HG03108 (cell line): ENCODE measurements at regions not wholly inside any gene's neighbourhood (a gene's known extent, or its start where the extent isn't known, plus 50 kb on each side); places are given as distances from the start of the nearest gene placed in this dataset.

Experiments used
- ATAC-seq: cut with Tn5 transposase; IDR thresholded peaks from one replicate; pipeline ENCODE4 v1.9.1; 2021; ENCODE audit warnings: moderate library complexity; ENCODE audit not compliant: unreplicated experiment

DNA sequence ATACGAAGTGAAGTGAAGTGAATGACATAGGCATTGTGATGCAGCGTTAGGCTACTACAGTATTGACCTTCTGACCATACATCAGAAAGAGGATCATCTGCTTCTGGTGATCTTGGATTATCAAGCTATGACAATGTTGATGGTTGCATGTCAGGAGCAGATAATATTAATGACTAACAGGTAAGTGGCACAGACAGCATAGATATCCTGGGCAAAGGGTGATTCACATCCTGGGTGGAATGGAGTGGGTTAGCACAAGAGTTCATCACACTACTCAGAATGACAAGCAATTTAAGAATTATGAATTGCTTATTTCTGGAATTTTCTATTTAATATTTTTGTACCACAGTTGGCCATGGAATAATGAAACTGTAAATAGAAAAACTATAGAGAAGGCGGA lies 397.9 kb upstream of the ATP2B1 start:
- no peak for ATAC-seq

DNA sequence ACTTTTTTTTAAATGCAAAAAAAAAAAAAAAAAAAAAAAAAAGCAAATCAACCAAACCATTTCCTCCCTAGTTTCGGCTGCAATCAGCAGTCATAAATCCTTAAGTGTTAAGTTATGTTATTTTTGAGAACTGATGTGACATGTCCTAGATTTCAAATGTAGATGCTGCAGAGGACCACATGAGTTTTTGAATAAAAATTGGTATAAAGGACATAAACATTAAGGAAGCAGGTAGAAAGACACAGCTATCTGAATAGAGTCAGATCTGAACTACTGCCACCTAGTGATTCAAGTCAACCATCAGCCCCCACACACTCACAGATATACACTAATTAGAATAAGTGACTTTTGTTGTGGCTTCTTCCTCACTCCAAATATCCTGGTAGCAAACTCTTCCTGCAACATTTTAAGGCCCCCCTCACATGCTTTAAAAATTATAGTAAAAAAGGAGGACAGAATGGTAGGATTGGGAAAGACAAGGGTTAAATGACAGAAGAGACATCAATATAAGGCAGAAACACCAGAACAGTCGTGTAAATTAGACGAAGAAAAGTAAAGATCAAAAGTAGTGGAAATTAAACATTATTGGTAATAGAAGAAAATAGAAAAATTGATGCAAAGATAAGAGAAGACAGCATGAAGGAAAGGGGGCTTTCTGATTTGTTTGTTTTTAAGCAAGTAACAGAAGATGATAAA lies 394.5 kb upstream of the ATP2B1 start:
- peak; percentile 60 for ATAC-seq

DNA sequence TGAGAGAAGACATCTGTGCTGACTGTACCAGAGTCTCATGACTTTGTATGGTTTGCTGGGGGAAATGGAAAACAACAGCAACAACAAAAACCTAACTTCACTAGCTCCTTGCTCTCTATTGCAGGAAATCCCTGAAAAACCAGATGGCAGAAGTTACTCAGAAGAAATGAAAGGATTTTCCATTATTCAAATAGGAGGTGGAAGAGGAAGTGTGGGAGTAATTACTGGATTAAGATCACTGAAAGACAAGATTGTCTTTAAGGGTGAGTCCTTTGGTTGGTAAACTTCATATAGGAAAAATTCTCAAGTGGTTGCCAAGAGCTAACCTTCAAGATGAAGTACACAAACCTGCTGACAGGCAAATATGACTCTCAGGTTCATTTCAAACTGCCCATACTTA lies 391.9 kb upstream of the ATP2B1 start:
- no peak for ATAC-seq

DNA sequence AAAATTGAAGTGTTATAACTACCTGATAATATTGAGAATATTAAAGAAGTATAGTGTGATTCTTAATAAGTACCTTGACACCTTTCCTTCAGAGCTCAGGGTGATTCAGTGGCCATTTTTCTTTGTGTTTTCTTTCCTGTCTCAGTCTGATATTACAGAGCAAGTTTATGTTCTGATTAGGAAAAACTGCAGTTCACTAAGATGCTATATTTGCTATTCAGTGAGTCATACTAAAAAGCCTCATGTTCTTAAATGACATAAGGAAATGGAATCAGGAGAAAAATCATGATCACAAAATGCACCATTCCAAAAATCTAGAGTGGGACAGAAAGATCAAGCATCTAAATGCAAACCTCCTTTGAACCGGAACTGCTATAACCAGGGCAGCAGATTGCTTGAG lies 390.6 kb upstream of the ATP2B1 start:
- no peak for ATAC-seq

DNA sequence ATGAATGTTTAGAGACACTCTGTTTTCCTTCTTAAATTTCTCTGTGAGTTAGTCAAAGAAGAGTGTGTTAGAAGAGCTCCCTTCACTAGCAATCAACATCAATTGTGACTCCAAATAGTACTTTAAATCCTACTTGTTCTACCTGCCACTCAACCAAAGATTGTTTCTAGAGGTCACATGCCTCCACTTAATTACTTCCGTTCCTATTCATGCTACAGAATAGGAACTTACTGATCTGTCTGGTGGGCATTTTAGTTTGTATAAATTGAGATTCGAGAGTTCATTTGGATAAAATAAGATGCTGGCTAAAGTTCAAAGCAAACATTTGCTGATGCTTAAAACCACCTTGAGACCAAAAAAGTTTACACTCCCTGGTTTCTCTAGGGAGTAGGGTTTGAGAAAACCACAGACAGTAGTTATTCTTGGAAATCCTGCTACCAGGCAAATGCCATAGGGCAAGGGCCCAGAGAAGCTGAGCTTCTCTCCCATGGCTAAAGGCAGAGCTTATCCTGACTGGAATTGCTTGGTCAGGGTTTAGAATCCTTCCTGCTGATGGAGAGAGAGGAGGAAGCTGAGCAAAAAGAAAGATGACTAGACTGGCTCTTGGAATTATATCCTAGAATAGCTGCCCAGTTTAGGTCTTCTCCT lies 389.6 kb upstream of the ATP2B1 start:
- no peak for ATAC-seq

DNA sequence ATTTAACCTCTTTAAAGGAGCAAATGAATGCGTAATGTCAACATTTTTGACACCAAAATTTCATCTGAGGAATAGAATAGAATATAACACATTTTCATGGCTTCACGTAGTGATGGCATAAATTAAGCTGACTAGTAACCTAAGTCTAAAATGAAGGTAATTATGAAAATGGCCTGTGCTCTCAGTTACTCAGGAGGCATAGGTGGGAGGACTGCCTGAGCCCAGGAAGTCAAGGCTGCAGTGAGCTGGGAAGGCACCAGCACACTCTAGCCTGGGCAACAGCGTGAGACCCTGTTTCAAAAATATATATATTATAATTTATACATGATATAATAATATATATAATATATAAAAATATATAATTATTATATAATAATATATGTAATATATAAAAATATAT lies 383.2 kb upstream of the ATP2B1 start:
- ATAC-seq = no peak

DNA sequence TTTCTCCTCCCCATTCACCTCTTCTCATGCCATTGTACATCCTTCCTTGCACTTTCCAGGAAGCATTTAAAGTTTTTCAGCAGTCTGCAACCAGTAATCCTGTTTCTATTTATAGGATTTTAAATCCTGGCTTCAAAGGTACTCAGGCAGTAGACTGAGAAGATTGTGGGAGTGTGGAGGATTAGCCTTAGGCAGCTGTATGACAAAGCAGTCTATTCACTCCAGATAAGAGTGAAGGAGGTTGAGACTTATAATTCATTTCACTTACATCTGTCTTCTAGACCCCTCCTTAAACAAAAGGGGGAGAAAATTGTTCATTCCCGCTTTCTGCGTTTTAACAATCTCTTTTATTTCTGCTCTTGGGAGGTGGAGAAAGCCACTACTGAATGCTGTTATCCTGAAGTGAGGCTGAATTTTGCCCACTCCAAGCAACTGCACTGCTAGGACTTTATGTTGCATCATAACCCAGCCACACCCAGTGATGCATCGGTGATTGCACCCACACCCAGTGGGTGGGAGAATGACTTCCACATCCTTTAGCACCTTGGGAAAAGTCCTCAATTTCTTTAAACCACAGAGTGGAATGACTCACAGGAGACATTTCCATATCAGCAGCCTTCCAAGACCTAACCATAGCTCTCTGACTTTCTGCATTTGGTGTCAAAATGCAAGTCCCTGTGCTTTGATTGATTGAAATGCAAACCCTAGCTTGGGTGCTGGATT lies 382.5 kb upstream of the ATP2B1 start:
- ATAC-seq = no peak

DNA sequence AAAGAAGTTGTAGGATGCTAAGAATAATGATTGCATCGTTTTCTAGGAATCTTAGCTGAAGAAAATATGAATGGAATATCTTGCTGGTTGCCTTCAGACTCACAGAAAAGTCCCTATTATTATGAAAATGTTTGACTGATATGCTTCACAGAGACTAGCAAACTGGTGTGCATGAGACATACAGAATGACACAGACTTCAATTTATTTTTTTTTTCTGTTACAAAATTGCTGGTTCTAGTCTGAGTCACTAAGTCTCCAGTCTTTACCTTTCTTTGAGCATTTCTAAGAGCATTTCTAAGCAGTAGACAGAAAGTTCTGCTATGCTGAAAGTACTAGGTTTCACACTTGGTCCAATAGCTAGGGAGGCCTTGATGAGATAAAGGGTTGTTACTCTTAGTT lies 377.6 kb upstream of the ATP2B1 start:
- ATAC-seq = no peak

DNA sequence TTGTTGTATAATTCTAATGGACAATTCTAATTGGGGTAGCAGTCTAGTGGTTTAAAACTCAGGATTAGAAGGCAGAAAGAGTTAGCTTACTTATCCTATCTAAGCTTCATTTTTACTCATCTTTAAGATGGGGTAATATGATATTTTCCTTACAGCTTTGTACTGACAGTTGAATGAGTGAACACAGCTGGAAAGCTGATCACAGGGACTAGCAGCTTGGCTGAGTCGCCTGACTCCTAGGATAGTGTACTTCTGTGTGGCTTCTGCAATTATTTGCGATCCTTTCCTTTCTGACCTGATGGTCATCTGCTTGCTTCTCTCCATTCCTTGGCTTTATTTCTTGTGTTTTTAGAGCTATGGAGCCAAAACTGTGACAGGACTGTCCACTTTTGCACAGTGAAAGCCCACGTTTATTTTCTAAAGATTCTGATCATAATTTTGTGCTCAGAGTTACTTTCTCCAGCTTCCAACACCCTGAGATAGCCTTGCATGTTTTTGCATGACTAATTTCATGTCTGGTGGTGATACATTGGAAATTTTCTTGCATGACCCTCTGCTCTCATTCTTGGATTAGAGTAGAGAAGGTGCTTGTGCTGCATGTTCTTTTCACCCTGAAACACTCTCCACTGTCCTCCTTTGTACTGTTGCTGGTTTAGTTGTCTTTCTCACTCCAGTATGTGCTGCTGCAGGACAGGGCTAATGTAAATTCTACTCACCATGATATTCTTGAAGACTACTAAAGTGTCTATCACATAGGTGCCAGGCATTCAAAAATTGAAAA lies 377.0 kb upstream of the ATP2B1 start:
- no peak for ATAC-seq

DNA sequence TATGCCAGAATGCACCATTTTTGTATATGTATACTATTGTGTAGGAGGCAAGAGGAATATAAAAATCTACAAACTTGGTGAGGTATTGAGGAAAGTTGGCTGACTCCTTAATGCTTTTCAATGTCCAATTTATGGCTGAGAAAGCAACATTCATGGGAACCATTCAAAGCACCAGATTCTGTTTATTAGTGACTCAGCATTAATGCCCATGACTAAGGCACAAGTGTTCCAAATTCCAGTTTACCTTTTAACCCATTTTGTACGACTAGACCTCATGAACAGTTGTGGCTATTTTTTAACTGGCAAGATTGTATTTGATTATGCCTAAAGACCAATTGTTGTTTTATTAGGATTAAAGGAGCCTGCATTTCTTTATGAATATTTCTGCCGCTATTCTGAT lies 375.4 kb upstream of the ATP2B1 start:
- ATAC-seq = no peak

DNA sequence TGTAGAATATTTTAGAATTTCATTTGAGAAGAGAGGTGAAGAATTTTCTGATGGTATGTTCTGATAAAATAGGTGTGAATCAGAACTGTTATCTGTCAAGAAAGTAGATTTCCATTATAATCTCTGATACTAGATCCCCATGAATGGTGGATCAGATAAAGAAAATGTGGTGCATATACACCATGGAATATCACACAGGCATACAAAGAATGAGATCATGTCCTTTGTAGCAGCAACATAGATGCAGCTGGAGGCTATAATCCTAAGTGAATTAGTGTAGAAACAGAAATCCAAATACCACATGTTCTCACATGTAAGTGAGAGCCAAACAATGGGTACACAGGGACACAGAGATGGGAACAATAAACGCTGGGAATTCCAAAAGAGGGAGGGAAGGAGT lies 372.0 kb upstream of the ATP2B1 start:
- ATAC-seq = no peak

DNA sequence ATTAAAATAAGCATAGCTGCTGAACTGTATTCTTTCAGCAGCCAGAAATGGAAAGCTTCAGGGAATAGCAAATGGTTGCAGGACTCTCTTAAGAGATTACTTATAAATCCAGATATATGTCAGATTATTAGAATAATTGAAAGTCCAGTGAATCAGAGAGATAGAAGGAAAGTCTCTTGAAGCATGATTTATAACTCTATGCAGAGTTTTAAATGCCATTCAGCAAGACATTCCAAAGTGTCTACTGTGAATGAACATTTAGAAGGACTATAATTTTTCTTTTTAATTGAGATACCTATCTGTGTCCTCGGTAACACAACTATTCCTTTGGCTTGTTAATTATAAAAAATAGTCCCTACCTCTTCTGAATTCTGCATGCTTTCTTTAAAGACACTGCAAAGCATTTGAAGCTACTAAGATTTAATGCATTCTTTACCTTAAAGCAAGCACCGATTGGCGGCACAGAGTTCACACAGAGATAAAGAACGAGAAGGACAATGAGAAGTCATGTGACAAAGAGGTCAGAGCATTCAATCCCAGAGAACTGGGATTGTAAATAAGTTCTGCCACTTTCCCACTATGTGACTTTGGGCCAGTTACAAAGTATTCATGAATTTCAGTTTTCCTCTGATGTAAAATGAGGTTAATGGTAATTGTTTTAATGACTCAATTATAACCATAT lies 371.0 kb upstream of the ATP2B1 start:
- ATAC-seq = no peak

DNA sequence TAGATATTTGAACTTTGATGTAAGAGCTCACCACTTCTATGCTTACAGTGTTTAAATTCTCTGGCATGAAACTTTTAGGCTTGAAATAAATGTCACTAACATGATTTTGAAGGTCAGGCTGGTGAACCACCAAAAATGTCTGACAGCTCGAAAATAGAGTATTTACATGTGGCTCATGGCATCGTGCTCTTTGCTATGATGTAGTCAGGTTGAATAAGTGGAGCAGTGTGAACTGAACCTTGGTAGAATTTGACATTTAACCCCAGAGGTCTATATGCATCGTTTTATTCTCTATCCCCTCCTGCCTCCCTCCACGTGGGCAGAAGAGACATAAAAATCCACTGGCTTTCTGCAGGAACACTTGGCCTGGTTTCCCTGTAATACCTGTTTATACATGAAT lies 369.7 kb upstream of the ATP2B1 start:
- ATAC-seq = no peak

DNA sequence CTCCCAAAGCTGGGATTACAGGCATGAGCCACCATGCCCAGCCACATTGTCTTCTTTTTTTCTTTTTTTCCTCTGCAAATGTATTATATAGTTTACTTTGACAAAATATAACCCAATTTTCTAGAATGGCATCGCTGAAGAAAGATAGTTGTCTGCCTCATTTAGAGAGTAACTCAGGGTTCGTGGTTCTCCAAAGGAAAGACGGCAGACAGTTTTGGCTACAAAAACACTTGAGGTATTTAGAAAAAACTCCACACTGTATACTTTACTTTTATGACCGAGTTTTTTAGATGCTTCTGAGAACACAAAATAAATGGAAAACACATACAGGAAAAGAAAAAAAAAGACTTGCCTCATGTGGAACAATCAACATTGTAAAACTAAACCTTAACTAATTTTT lies 369.1 kb upstream of the ATP2B1 start:
- no peak for ATAC-seq

DNA sequence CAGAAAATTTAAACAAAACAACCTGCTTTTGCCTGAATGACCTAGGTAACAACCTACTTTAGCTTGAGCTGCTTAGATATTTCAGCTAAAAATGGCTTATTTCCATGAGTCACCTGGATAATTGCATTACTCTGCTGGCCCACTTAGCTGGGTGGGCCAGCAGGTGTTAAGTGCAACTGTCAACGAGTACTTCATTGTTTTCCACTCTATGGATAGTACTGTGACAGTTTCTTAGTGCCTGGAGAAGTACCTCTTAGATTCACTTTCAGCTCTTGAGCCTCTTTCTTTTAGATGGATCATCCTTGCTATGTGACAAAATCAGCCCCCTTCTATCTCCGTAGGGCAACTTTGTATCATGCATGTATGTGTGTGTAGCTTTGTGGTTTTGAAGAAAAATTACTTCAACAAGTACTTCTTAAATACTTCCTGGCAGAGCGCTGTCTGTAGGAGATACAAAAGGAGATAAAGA lies 368.2 kb upstream of the ATP2B1 start:
- no peak for ATAC-seq

DNA sequence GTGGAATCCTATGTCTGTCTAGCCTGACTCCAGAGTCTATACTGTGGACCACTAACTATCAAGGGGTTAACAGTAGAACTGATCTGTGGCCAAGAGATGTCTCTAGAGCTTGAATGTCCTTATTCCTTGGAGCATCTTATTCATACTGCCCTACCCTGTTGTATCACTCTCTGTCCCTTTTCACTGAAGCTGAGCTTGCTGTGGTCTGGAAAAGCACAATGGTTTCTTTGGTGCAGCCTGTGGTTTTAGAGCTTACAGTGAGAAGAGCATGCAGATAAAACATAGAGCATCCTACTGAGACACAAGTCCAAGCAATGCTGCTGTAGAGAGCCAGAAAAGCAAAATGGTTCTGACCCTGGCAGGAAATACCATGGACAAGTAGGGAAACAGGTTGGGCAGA lies 367.0 kb upstream of the ATP2B1 start:
- no peak for ATAC-seq

DNA sequence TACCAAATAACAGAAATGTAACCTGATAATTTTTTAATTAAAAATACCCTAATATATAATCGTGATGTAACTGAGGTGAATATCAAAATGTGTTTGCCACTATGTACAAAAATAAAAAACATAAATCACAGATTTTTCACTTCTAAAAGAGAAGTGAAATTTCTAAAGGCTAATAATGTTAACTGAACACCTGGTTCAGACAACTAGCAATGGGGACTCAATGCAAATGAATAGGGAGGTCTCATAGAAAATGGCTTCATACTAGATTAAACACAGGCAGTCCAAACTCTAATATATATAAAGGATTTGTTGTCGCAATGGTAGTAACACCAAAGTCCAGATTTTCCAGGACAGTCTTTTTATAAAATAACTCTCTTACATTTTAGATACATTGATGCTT lies 365.4 kb upstream of the ATP2B1 start:
- no peak for ATAC-seq

DNA sequence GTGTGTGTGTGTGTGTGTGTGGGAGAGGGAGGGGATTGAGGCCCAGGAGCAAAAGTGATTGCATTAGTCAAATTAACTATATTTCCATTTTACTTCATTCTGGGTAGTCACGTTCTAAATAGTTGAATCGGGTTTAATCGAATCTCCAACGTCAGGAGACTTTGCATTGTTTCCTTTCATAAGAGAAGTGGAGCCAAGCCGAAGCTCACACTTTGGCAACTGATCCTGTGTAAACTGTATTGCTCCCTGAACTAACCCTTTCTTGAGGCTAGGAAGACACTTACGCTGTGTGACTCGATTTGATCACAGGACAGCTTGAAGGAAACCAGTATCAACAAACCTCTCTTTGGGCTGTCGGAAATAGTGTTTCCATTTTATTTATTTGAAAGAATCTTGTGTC lies 363.4 kb upstream of the ATP2B1 start:
- no peak for ATAC-seq

DNA sequence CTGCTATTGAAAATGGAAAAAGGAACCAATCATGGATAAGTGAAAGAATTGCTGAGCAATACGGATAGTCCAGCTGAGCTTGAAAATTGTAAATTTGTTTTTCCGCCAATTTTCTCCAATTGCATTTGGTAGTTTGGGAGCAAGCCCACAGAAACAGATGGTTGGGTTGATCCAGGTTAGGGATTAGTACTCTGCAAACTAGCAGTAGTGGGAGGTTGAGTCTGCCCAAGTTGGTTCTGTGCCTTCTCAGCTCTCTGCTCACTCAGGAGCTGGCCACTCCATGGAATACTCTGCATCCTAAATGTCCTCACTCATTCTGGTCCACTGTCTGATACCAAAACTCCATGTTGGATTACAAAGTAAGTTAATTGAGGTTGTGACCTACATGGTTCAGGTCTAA lies 361.1 kb upstream of the ATP2B1 start:
- no peak for ATAC-seq

DNA sequence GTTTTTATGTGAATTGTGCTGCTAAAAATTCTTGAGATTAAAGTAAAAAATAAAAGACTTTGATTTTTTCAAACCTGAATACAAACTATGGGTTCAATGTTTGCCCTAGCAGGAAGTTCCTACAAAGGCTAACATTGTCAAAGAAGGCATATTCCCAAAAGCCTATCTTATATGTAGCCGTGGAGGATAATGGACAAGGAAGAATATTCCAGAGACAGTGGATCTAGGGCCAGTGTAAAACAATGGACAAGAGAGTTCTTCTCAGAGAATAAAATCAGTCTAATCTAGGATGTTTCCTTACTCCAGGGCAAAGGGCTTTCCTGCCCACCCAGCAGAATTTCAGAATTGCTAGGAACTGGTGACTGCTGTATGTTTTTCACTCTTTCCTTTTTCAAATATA lies 359.2 kb upstream of the ATP2B1 start:
- no peak for ATAC-seq
